ENCODE measurements at regions not wholly inside any gene's neighbourhood (a gene's known extent, or its start where the extent isn't known, plus 50 kb on each side); places are given as distances from the start of the nearest gene placed in this dataset.

- DNase-seq: no peak
Measured at GRCh38 chr20:40443753-40444152, 245.3 kb downstream of the MAFB start.

- DNase-seq: peak; percentile 19
Measured at GRCh38 chr20:40442181-40442963, 246.7 kb downstream of the MAFB start.

GRCh38 chr20:40441771-40442170, 247.3 kb downstream of the MAFB start:
- no peak for DNase-seq

- no peak for DNase-seq
Measured at GRCh38 chr20:40438161-40438830, 250.7 kb downstream of the MAFB start.

GRCh38 chr20:40436011-40436410, 253.0 kb downstream of the MAFB start:
- DNase-seq: no peak

GRCh38 chr20:40435146-40435895, 253.7 kb downstream of the MAFB start:
- DNase-seq: peak; percentile 12

- DNase-seq: no peak
Measured at GRCh38 chr20:40434122-40434521, 254.9 kb downstream of the MAFB start.

GRCh38 chr20:40433341-40433861, 255.6 kb downstream of the MAFB start:
- DNase-seq: no peak

- no peak for DNase-seq
Measured at GRCh38 chr20:40431611-40432010, 257.4 kb downstream of the MAFB start.

GRCh38 chr20:40431112-40431511, 257.9 kb downstream of the MAFB start:
- no peak for DNase-seq

- DNase-seq: peak; percentile 82
Measured at GRCh38 chr20:40427026-40427425, 262.0 kb downstream of the MAFB start.

GRCh38 chr20:40424695-40425094, 264.3 kb downstream of the MAFB start:
- no peak for DNase-seq

GRCh38 chr20:40422656-40423055, 266.4 kb downstream of the MAFB start:
- peak; percentile 48 for DNase-seq

GRCh38 chr20:40416274-40416673, 272.8 kb downstream of the MAFB start:
- DNase-seq: no peak

- no peak for DNase-seq
Measured at GRCh38 chr20:40414843-40415615, 274.0 kb downstream of the MAFB start.

GRCh38 chr20:40410028-40410427, 279.0 kb downstream of the MAFB start:
- DNase-seq: no peak

- DNase-seq: no peak
Measured at GRCh38 chr20:40397467-40397866, 291.6 kb downstream of the MAFB start.

GRCh38 chr20:40393197-40394079, 295.6 kb downstream of the MAFB start:
- no peak for DNase-seq

- DNase-seq: no peak
Measured at GRCh38 chr20:40390654-40391053, 298.4 kb downstream of the MAFB start.

- no peak for DNase-seq
Measured at GRCh38 chr20:40370800-40371199, 318.2 kb downstream of the MAFB start.

- DNase-seq: peak; percentile 65
Measured at GRCh38 chr20:40368876-40369275, 320.2 kb downstream of the MAFB start.

- DNase-seq: no peak
Measured at GRCh38 chr20:40361916-40362315, 327.1 kb downstream of the MAFB start.
